Fibroblast of lung (primary cell): ENCODE measurements at regions not wholly inside any gene's neighbourhood (a gene's known extent, or its start where the extent isn't known, plus 50 kb on each side); places are given as distances from the start of the nearest gene placed in this dataset.

Experiments used
- DNase-seq, 2 donors: peaks; one replicate each; pipeline versions ENCODE4 v3.0.0 to v3.0.0-alpha.2; 2010; ENCODE audit warnings: low read depth in 2 of 2
- H2AFZ ChIP-seq: 2 replicates; pipeline ENCODE4 v1.5.1; 2012; ENCODE audit warnings: low read length, control low read depth, inconsistent platforms
- H3K27ac ChIP-seq: 2 replicates; pipeline ENCODE4 v1.5.1; 2011; ENCODE audit warnings: low read length, control low read depth; ENCODE audit not compliant: insufficient read depth
- H3K27me3 ChIP-seq: 2 replicates; pipeline ENCODE4 v1.5.1; 2011; ENCODE audit warnings: mild to moderate bottlenecking, low read length; ENCODE audit not compliant: control insufficient read depth, insufficient read depth
- H3K36me3 ChIP-seq: 2 replicates; pipeline ENCODE4 v1.5.1; 2011; ENCODE audit warnings: low read length; ENCODE audit not compliant: control insufficient read depth, insufficient read depth
- H3K4me1 ChIP-seq: 2 replicates; pipeline ENCODE4 v1.5.1; 2011; ENCODE audit warnings: low read length; ENCODE audit not compliant: control insufficient read depth, insufficient read depth; ENCODE audit errors: extremely low read depth
- H3K4me2 ChIP-seq: 2 replicates; pipeline ENCODE4 v1.5.1; 2011; ENCODE audit warnings: low read length, control low read depth; ENCODE audit not compliant: insufficient read depth; ENCODE audit errors: extremely low read depth
- H3K4me3 ChIP-seq, 4 experiments: fragments of 200-600 bp in 1 of 4; sonication (generic) in 1 of 4; replicated peaks in 1 of 4; 2 replicates each; pipeline ENCODE4 v1.5.1; 2011 to 2016; ENCODE audit warnings: low read length in 4 of 4, low read depth in 3 of 4, mild to moderate bottlenecking in 3 of 4, control low read depth in 2 of 4, inconsistent platforms in 1 of 4, mixed read lengths in 1 of 4; ENCODE audit not compliant: insufficient read depth in 1 of 4; ENCODE audit errors: control extremely low read depth in 1 of 4
- H3K79me2 ChIP-seq: 2 replicates; pipeline ENCODE4 v1.5.1; 2012; ENCODE audit warnings: mild to moderate bottlenecking, low read length, inconsistent platforms; ENCODE audit not compliant: control insufficient read depth, insufficient read depth
- H3K9ac ChIP-seq: 2 replicates; pipeline ENCODE4 v1.5.1; 2011; ENCODE audit warnings: mild to moderate bottlenecking, low read length, control low read depth; ENCODE audit not compliant: insufficient read depth
- H3K9me3 ChIP-seq: 2 replicates; pipeline ENCODE4 v1.5.1; 2012; ENCODE audit warnings: low read depth, low read length; ENCODE audit not compliant: control insufficient read depth, insufficient read depth
- H4K20me1 ChIP-seq: 2 replicates; pipeline ENCODE4 v1.5.1; 2011; ENCODE audit warnings: low read length; ENCODE audit not compliant: control insufficient read depth, insufficient read depth; ENCODE audit errors: extremely low read depth
- CTCF ChIP-seq, 2 donors: IDR thresholded peaks in 1 of 2; conservative IDR thresholded peaks in 1 of 2; 1 replicate in 1 of 2; 2 replicates in 1 of 2; pipeline ENCODE4 v1.5.1; 2011 to 2012; ENCODE audit warnings: low read length in 2 of 2, control low read depth in 1 of 2, inconsistent platforms in 1 of 2, low read depth in 1 of 2, mild to moderate bottlenecking in 1 of 2
- EZH2 ChIP-seq: IDR thresholded peaks from 2 replicates; pipeline ENCODE4 v1.5.1; 2012; ENCODE audit warnings: low read length, control low read depth, mild to moderate bottlenecking; ENCODE audit errors: missing control alignments

- Histone ChIP-seq H3K27ac (no peak overlapping the region), H2AFZ (no peak overlapping the region), H3K9ac (no peak overlapping the region), H3K4me1 (peaks cover 4% of the 10 kb centered on the region), H3K79me2 (no peaks in the 10 kb centered on the region), H3K4me3 (no peak overlapping the region), H4K20me1 (no peaks in the 10 kb centered on the region), H3K27me3 (no peaks in the 10 kb centered on the region), H3K36me3 (no peaks in the 10 kb centered on the region), H3K4me2 (no peak overlapping the region), H3K9me3 (no peaks in the 10 kb centered on the region)
- TF ChIP-seq CTCF (conservative IDR thresholded peaks at IDR 0.05 in 1 of 2, IDR thresholded peaks at IDR 0.05 in 1 of 2; ENCODE audit: low read depth in 1 of 2, low read length in 2 of 2) (no peak), EZH2 (no peak)
- no peak for DNase-seq
These were observed 132.8 kb downstream of the DACT1 start for GRCh38 chr14:58770491-58770982.

DNA sequence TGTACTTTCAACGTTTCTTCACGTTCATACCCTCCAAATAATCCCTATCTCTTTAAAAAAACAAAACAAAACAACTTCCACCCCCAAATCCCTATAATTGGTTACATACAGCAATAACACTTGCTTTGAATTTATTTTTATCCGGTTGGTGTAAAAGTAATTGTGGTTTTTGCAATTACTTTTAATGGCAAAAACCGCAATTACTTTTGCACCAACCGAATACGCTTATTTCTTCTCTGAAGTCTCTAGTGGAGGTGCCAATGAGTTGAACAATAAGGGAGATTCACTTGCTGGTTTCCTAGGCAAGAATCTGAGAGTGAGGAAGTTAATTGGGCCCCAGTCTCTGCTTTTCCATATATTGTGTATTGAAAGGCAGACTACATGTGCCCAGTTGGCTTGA lies 133.3 kb downstream of the DACT1 start:
- H2AFZ ChIP-seq = no peak overlapping the region
- no peak overlapping the region for H3K9ac ChIP-seq
- H3K4me1 ChIP-seq = no peaks in the 10 kb centered on the region
- TF ChIP-seq EZH2 (no peak), CTCF (conservative IDR thresholded peaks at IDR 0.05 in 1 of 2, IDR thresholded peaks at IDR 0.05 in 1 of 2; ENCODE audit: low read depth in 1 of 2, low read length in 2 of 2) (no peak)
- H3K36me3 ChIP-seq = no peaks in the 10 kb centered on the region
- H3K27ac ChIP-seq = no peak overlapping the region
- no peaks in the 10 kb centered on the region for H3K27me3 ChIP-seq
- no peak overlapping the region for H3K4me2 ChIP-seq
- H4K20me1 ChIP-seq = no peaks in the 10 kb centered on the region
- no peak overlapping the region for H3K4me3 ChIP-seq
- H3K9me3 ChIP-seq = no peaks in the 10 kb centered on the region
- DNase-seq = no peak
- H3K79me2 ChIP-seq = no peaks in the 10 kb centered on the region

GRCh38 chr14:58772116-58772515 lies 134.4 kb downstream of the DACT1 start:
- Histone ChIP-seq H3K4me3 (no peak overlapping the region), H3K36me3 (no peaks in the 10 kb centered on the region), H3K4me1 (no peaks in the 10 kb centered on the region), H2AFZ (no peak overlapping the region), H3K27ac (no peak overlapping the region), H4K20me1 (no peaks in the 10 kb centered on the region), H3K4me2 (no peak overlapping the region), H3K9me3 (no peaks in the 10 kb centered on the region), H3K79me2 (no peaks in the 10 kb centered on the region), H3K9ac (no peak overlapping the region), H3K27me3 (no peaks in the 10 kb centered on the region)
- DNase-seq = no peak
- TF ChIP-seq CTCF (conservative IDR thresholded peaks at IDR 0.05 in 1 of 2, IDR thresholded peaks at IDR 0.05 in 1 of 2; ENCODE audit: low read depth in 1 of 2, low read length in 2 of 2) (no peak), EZH2 (no peak)
